Glutamatergic neuron (in vitro differentiated cells): ENCODE measurements at regions not wholly inside any gene's neighbourhood (a gene's known extent, or its start where the extent isn't known, plus 50 kb on each side); places are given as distances from the start of the nearest gene placed in this dataset.

Experiments used
- DNase-seq: peaks from one replicate; pipeline ENCODE4 v3.0.0; 2022
- H3K27ac Mint-ChIP-seq: one replicate; pipeline ENCODE4 v1.8.0; 2020; ENCODE audit warnings: mild to moderate bottlenecking, mixed read lengths, inconsistent platforms; ENCODE audit not compliant: unreplicated experiment
- H3K27me3 Mint-ChIP-seq: one replicate; pipeline ENCODE4 v1.8.0; 2020; ENCODE audit warnings: mild to moderate bottlenecking, moderate library complexity, mixed read lengths, inconsistent platforms; ENCODE audit not compliant: unreplicated experiment
- H3K36me3 Mint-ChIP-seq: one replicate; pipeline ENCODE4 v1.8.0; 2020; ENCODE audit warnings: mild to moderate bottlenecking, mixed read lengths, inconsistent platforms; ENCODE audit not compliant: unreplicated experiment
- H3K4me1 Mint-ChIP-seq: one replicate; pipeline ENCODE4 v1.8.0; 2020; ENCODE audit warnings: mild to moderate bottlenecking, low read depth, mixed read lengths, inconsistent platforms; ENCODE audit not compliant: unreplicated experiment
- H3K4me3 Mint-ChIP-seq: one replicate; pipeline ENCODE4 v1.8.0; 2020; ENCODE audit warnings: mild to moderate bottlenecking, mixed read lengths, inconsistent platforms; ENCODE audit not compliant: unreplicated experiment
- H3K9me3 Mint-ChIP-seq: one replicate; pipeline ENCODE4 v1.8.0; 2020; ENCODE audit warnings: mild to moderate bottlenecking, moderate library complexity, mixed read lengths, inconsistent platforms; ENCODE audit not compliant: unreplicated experiment
- CTCF ChIP-seq: fragments of 200-600 bp; sonication (generic); IDR thresholded peaks from one replicate; pipeline ENCODE4 v1.5.0; 2021; ENCODE audit not compliant: partially characterized antibody, unreplicated experiment

- TF ChIP-seq CTCF, result no peak
Measured at GRCh38 chr15:25618161-25618560, 179.3 kb upstream of the UBE3A start.

GRCh38 chr15:25616471-25616870, 177.6 kb upstream of the UBE3A start:
- DNase-seq, result no peak
- H3K4me1 Mint-ChIP-seq, result peaks cover 5% of the 10 kb centered on the region

More at GRCh38 chr15:25618161-25618560, 179.3 kb upstream of the UBE3A start:
- peaks cover 9% of the 10 kb centered on the region for H3K9me3 Mint-ChIP-seq
- peaks cover 9% of the 10 kb centered on the region for H3K4me1 Mint-ChIP-seq
- no peak overlapping the region for H3K27ac Mint-ChIP-seq
- no peak overlapping the region for H3K4me3 Mint-ChIP-seq
- H3K27me3 Mint-ChIP-seq, result peaks cover 2% of the 10 kb centered on the region
- H3K36me3 Mint-ChIP-seq, result peaks cover 3% of the 10 kb centered on the region
- no peak for DNase-seq

GRCh38 chr15:25613134-25613533, 174.3 kb upstream of the UBE3A start:
- Mint-ChIP-seq H3K27me3 (no peaks in the 10 kb centered on the region), H3K4me1 (peaks cover 3% of the 10 kb centered on the region), H3K36me3 (peaks cover 3% of the 10 kb centered on the region), H3K4me3 (no peak overlapping the region), H3K27ac (no peak overlapping the region), H3K9me3 (peaks cover 2% of the 10 kb centered on the region)
- no peak for TF ChIP-seq CTCF
- no peak for DNase-seq

More at GRCh38 chr15:25616471-25616870, 177.6 kb upstream of the UBE3A start:
- Mint-ChIP-seq H3K27ac (no peak overlapping the region), H3K27me3 (no peaks in the 10 kb centered on the region), H3K9me3 (peaks cover 7% of the 10 kb centered on the region), H3K4me3 (no peak overlapping the region), H3K36me3 (peaks cover 3% of the 10 kb centered on the region)
- TF ChIP-seq CTCF, result no peak

- no peak for TF ChIP-seq CTCF
- no peak overlapping the region for H3K27ac Mint-ChIP-seq
- peaks cover 3% of the 10 kb centered on the region for H3K4me1 Mint-ChIP-seq
- no peak overlapping the region for H3K4me3 Mint-ChIP-seq
- no peaks in the 10 kb centered on the region for H3K9me3 Mint-ChIP-seq
- H3K36me3 Mint-ChIP-seq, result peaks cover 3% of the 10 kb centered on the region
- H3K27me3 Mint-ChIP-seq, result no peaks in the 10 kb centered on the region
- DNase-seq, result no peak
Measured at GRCh38 chr15:25611603-25612002, 172.8 kb upstream of the UBE3A start.

GRCh38 chr15:25609371-25609770, 170.5 kb upstream of the UBE3A start:
- Mint-ChIP-seq H3K27ac (no peak overlapping the region), H3K4me3 (no peak overlapping the region), H3K27me3 (no peaks in the 10 kb centered on the region), H3K4me1 (no peaks in the 10 kb centered on the region), H3K9me3 (no peaks in the 10 kb centered on the region), H3K36me3 (no peaks in the 10 kb centered on the region)
- TF ChIP-seq CTCF, result no peak
- DNase-seq, result no peak
